ENCODE measurements at regions not wholly inside any gene's neighbourhood (a gene's known extent, or its start where the extent isn't known, plus 50 kb on each side); places are given as distances from the start of the nearest gene placed in this dataset.

DNA sequence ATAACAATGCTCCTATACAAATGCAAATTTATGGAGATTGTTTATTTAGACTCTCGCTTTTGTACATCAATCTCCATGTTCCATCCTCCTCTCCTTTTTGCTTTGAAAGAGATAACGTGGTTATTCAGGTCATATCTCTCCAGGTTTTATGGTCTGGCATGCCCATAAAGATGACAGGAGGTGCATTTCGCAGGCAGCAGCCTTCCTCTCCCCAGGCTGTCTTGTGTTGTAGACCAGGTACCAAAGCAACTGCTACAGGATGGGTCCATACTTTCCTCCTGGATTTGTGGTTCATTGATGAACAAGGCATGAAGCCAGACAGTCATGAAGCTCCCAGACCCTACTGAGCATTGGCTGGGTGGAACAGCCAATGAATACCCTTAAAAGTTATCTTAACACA lies 400.2 kb upstream of the NPVF start:
- 77 to 81% methylated on average over 3 of the region's 3 CpGs for WGBS, 2 donors
- TF ChIP-seq EP300 (IDR thresholded peaks at IDR 0.05) (no peak), POLR2A (IDR thresholded peaks at IDR 0.05) (no peak)
- TF ChIP-seq, protein P1, sequence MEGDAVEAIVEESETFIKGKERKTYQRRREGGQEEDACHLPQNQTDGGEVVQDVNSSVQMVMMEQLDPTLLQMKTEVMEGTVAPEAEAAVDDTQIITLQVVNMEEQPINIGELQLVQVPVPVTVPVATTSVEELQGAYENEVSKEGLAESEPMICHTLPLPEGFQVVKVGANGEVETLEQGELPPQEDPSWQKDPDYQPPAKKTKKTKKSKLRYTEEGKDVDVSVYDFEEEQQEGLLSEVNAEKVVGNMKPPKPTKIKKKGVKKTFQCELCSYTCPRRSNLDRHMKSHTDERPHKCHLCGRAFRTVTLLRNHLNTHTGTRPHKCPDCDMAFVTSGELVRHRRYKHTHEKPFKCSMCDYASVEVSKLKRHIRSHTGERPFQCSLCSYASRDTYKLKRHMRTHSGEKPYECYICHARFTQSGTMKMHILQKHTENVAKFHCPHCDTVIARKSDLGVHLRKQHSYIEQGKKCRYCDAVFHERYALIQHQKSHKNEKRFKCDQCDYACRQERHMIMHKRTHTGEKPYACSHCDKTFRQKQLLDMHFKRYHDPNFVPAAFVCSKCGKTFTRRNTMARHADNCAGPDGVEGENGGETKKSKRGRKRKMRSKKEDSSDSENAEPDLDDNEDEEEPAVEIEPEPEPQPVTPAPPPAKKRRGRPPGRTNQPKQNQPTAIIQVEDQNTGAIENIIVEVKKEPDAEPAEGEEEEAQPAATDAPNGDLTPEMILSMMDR (IDR thresholded peaks at IDR 0.05) = no peak
- Histone ChIP-seq H3K9me3 (no peaks in the 10 kb centered on the region), H3K4me1 (peaks cover 0 to 27% (median 0%) of the 10 kb centered on the region in 4 donors), H3K36me3 (no peaks in the 10 kb centered on the region), H3K27me3 (no peaks in the 10 kb centered on the region), H3K4me3 (no peak overlapping the region), H3K27ac (no peak overlapping the region)
- no peak for DNase-seq (ENCODE audit: low spot score in 2 of 2)

DNA sequence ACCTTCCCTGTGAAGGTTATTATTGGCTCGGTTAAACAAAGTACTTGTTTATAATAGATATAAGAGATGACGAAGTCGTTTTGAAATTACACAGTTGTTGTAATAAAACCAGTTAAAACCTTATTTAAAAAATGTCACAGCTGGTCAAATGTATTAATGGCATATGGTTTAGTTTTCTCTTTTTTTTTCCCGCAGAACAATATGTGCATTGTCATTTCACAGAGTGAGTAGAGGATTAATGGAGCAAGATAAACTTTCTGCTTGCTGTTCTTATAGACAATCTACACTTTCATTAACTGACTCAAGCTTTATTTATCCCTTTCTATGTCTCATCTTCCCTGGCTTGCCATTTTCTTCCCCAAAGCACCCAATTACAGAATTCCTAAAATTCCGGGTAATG lies 404.3 kb upstream of the NPVF start:
- H3K4me3 ChIP-seq = no peak overlapping the region
- H3K27ac ChIP-seq = no peak overlapping the region
- H3K4me1 ChIP-seq = peaks cover 0 to 8% (median 0%) of the 10 kb centered on the region in 4 donors
- no peaks in the 10 kb centered on the region for H3K36me3 ChIP-seq
- WGBS, 2 donors = 22 to 33% methylated on average over 5 of the region's 5 CpGs
- DNase-seq (ENCODE audit: low spot score in 2 of 2) = no peak
- H3K27me3 ChIP-seq = no peaks in the 10 kb centered on the region
- TF ChIP-seq EP300 (IDR thresholded peaks at IDR 0.05) (no peak), POLR2A (IDR thresholded peaks at IDR 0.05) (no peak)
- TF ChIP-seq, protein P1 (IDR thresholded peaks at IDR 0.05) = no peak
- H3K9me3 ChIP-seq = no peaks in the 10 kb centered on the region

DNA sequence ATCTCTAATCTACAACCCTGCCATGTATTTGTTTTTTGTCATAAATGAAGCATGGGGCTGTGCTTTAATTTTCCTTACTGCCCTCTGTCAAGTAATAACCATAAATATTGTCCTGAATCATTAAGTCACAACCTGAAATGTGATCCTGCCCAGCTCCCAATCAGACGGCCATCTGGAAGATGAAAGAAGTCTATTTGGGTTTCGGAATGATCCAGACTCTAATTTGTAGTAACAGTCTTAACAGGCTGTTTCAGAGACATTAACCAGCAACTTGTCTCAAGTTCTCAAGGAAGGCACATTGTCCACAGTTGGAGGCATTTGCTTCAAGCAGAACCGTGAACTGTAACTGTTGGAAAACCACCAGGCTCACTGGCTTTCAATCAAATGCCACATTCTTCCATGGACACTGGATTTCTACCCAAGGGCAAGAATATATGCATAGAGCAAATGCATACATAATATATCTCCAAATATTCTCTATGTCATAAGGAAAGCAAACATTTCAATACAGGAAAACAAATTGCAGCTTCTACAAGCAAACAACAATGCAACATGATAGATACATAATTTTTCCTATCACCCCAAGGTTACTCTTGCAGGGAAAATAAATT lies 405.2 kb upstream of the NPVF start:
- H3K9me3 ChIP-seq = no peaks in the 10 kb centered on the region

DNA sequence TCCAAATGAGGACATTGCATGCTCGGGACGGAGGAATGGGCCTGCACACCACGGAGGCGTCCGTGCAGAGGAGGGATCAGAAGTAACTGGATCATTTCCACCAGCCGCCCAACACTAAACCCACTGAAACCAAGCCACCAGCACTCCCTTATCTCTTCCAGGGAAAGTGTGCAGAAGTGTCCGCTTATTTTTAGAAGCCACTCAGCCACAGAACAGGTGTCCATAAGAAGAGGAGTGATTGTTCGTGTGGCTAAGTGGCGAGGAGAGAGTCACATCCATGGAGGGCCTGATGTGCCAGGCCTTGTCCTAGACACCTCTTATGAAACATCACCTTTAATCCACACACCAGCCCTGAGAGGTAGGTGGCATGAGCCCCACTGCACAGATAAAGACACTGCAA lies 407.9 kb upstream of the NPVF start:
- H3K4me1 ChIP-seq = peaks cover 0 to 22% (median 2%) of the 10 kb centered on the region in 4 donors
- H3K27ac ChIP-seq = peak overlapping the region in 1 of 4 donors; percentile 49
- H3K27me3 ChIP-seq = no peaks in the 10 kb centered on the region
- H3K4me3 ChIP-seq = no peak overlapping the region
- H3K36me3 ChIP-seq = no peaks in the 10 kb centered on the region
- WGBS, 2 donors = 83 to 87% methylated on average over 9 of the region's 9 CpGs
- TF ChIP-seq EP300 (IDR thresholded peaks at IDR 0.05) = no peak
- TF ChIP-seq, protein P1 (IDR thresholded peaks at IDR 0.05) = no peak
- no peak for TF ChIP-seq POLR2A (IDR thresholded peaks at IDR 0.05)
- no peak for DNase-seq (ENCODE audit: low spot score in 2 of 2)
- H3K9me3 ChIP-seq = no peaks in the 10 kb centered on the region

More for the DNA sequence above, 405.2 kb upstream of the NPVF start:
- 71% methylated on average over 3 of the region's 3 CpGs for WGBS, 2 donors
- H3K36me3 ChIP-seq = no peaks in the 10 kb centered on the region
- no peak for DNase-seq (ENCODE audit: low spot score in 2 of 2)
- no peak overlapping the region for H3K4me3 ChIP-seq
- peaks cover 0 to 17% (median under 1%) of the 10 kb centered on the region in 4 donors for H3K4me1 ChIP-seq
- H3K27me3 ChIP-seq = no peaks in the 10 kb centered on the region
- no peak overlapping the region for H3K27ac ChIP-seq
- TF ChIP-seq, protein P1 (IDR thresholded peaks at IDR 0.05) = no peak
- TF ChIP-seq POLR2A (IDR thresholded peaks at IDR 0.05) (no peak), EP300 (IDR thresholded peaks at IDR 0.05) (no peak)

DNA sequence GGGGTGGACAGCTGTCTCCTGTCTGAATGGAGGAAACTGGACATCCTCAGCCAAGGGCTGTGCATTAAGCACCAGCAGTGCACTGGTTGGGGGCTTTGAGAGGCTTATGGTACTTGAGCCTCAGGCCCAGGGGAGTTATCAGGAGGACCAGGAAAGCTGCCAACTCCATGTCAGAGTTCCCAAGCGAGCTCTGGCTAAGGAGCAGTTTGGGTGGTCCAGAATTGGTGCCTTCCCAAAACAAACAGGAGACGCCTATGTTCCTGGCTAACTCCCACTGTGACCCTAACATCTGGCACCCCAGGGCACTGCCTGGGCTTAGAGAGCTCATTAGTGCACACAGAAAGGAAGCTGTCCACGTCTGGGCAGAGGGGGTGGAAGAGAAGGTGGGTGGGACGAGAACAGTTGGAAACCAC lies 408.6 kb upstream of the NPVF start:
- Histone ChIP-seq H3K36me3 (no peaks in the 10 kb centered on the region), H3K4me3 (no peak overlapping the region), H3K27ac (peak overlapping the region in 2 of 4 donors; percentile 49 to 72), H3K27me3 (no peaks in the 10 kb centered on the region), H3K4me1 (peaks cover 0 to 22% (median 2%) of the 10 kb centered on the region in 4 donors), H3K9me3 (no peaks in the 10 kb centered on the region)
- peak in 1 of 2 donors; percentile 30 for DNase-seq (ENCODE audit: low spot score in 2 of 2)
- TF ChIP-seq POLR2A (IDR thresholded peaks at IDR 0.05) (no peak), EP300 (IDR thresholded peaks at IDR 0.05) (peak in 1 of 2 donors; percentile 23)
- WGBS, 2 donors = 18 to 22% methylated on average over 4 of the region's 4 CpGs
